Bronchial epithelial cell (primary cell): ENCODE measurements at regions not wholly inside any gene's neighbourhood (a gene's known extent, or its start where the extent isn't known, plus 50 kb on each side); places are given as distances from the start of the nearest gene placed in this dataset.

Experiments used
- DNase-seq: peaks from one replicate; pipeline ENCODE4 v3.0.0-alpha.2; 2010; ENCODE audit warnings: low read depth
- FAIRE-seq: peaks from 2 replicates; lab custom pipeline; 2011; peaks lifted over from hg19 to GRCh38; lab: Jason Lieb, UNC
- H3K27me3 ChIP-seq: 2 replicates; pipeline ENCODE4 v1.5.1; 2011; ENCODE audit warnings: low read length; ENCODE audit not compliant: control insufficient read depth, insufficient read depth
- H3K36me3 ChIP-seq: 2 replicates; pipeline ENCODE4 v1.5.1; 2011; ENCODE audit warnings: low read length; ENCODE audit not compliant: control insufficient read depth, insufficient read depth
- H3K4me3 ChIP-seq: 2 replicates; pipeline ENCODE4 v1.5.1; 2011; ENCODE audit warnings: mild to moderate bottlenecking, low read depth, low read length, control low read depth
- CTCF ChIP-seq: IDR thresholded peaks from 2 replicates; pipeline ENCODE4 v1.5.1; 2011; ENCODE audit warnings: mild to moderate bottlenecking, moderate library complexity, low read length, control low read depth, inconsistent platforms; ENCODE audit not compliant: insufficient read depth, severe bottlenecking

GRCh38 chr16:56113223-56113622, 78.1 kb upstream of the GNAO1 start:
- DNase-seq = no peak
- no peak overlapping the region for H3K4me3 ChIP-seq
- no peak for FAIRE-seq
- TF ChIP-seq CTCF = no peak
- no peaks in the 10 kb centered on the region for H3K36me3 ChIP-seq
- no peaks in the 10 kb centered on the region for H3K27me3 ChIP-seq

GRCh38 chr16:56111100-56111499, 80.2 kb upstream of the GNAO1 start:
- Histone ChIP-seq H3K4me3 (no peak overlapping the region), H3K36me3 (no peaks in the 10 kb centered on the region)
- FAIRE-seq = no peak

GRCh38 chr16:56109994-56110393, 81.3 kb upstream of the GNAO1 start:
- no peak for DNase-seq
- Histone ChIP-seq H3K4me3 (no peak overlapping the region), H3K36me3 (no peaks in the 10 kb centered on the region), H3K27me3 (no peaks in the 10 kb centered on the region)
- no peak for FAIRE-seq
- no peak for TF ChIP-seq CTCF

More at GRCh38 chr16:56111100-56111499, 80.2 kb upstream of the GNAO1 start:
- no peak for TF ChIP-seq CTCF
- H3K27me3 ChIP-seq = no peaks in the 10 kb centered on the region
- no peak for DNase-seq

DNA sequence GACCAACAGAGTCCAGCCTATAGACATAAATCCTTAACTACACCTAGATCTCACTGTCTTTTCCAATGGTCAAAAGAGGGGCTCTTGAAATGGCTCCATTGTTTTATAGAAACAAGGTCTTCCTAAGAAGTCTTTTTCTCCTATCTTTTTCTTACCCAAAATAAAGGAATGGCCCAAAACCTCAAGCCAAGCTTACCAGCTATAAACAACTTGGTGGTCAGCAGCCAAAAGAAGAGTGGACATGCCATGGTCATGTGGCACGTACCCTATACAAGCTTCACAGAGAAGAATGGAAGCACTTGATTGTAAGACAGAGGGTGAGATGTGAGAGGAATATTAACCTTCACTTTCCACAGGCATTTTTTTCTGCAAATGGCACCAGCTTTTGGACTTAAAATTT, 82.1 kb upstream of the GNAO1 start:
- TF ChIP-seq CTCF = no peak
- Histone ChIP-seq H3K4me3 (no peak overlapping the region), H3K27me3 (no peaks in the 10 kb centered on the region), H3K36me3 (no peaks in the 10 kb centered on the region)
- DNase-seq = no peak
- FAIRE-seq = no peak

GRCh38 chr16:56108724-56109123, 82.6 kb upstream of the GNAO1 start:
- Histone ChIP-seq H3K4me3 (no peak overlapping the region), H3K27me3 (no peaks in the 10 kb centered on the region), H3K36me3 (no peaks in the 10 kb centered on the region)
- no peak for TF ChIP-seq CTCF
- FAIRE-seq = no peak
- DNase-seq = no peak

DNA sequence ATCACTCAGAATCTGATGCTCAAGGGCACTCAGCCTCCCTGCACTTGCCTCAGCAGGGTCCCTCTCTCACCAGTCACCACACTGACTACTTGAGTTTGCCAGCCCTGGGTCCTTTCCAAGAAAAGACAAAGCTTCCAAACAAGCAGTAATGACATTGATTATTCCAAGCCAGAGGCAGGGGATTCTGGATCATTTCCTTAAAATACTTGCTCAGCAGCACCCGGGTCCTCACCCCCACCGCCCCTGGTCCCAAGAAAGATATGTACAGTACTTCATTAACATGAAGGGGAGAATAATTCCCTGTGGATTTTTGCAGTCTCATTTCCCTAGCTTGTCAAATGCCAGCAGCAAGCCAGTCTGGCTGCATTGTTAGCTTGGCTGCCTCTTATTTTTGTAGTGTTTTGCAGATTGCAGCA, 83.2 kb upstream of the GNAO1 start:
- Histone ChIP-seq H3K4me3 (no peak overlapping the region), H3K27me3 (no peaks in the 10 kb centered on the region), H3K36me3 (no peaks in the 10 kb centered on the region)
- FAIRE-seq (no peak), DNase-seq (no peak)
- TF ChIP-seq CTCF = no peak
